Peyer's patch (tissue), 4 donors: ENCODE measurements at regions not wholly inside any gene's neighbourhood (a gene's known extent, or its start where the extent isn't known, plus 50 kb on each side); places are given as distances from the start of the nearest gene placed in this dataset.

Experiments
- POLR2A ChIP-seq, 2 donors: fragments of 450-650 bp; IDR thresholded peaks; one replicate each; pipeline ENCODE4 v1.5.1; 2017; ENCODE audit warnings: antibody characterized with exemption in 2 of 2, mild to moderate bottlenecking in 2 of 2, moderate library complexity in 2 of 2
- TF ChIP-seq, protein P1 (sequence below), 6 experiments: fragments of 450-650 bp in 4 of 6; fragments of 200-600 bp in 2 of 6; sonication (generic) in 1 of 6; IDR thresholded peaks; one replicate each; pipeline ENCODE4 v1.5.1; 2017 to 2019; ENCODE audit warnings: antibody characterized with exemption in 6 of 6, mild to moderate bottlenecking in 3 of 6, moderate library complexity in 1 of 6

DNA sequence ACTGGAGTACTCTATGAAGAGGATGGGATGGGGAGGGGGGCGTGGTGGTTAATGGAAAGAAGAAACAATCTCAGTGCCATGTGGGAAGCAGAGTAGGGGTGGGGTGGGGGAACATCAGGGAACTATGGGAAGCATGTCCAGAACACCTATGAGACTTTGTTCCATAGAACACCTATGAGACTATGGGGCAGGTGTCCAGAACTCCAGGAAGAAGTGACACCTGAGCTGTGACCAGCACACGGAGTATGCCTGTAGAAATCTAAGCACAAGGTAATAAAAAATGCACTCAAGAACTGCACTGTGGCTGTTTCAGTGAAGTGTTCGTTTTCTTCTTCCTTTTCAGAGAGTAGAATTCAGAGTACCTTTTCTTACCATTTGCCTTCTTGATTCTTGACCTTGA, 704.8 kb upstream of the TENM3 start:
- TF ChIP-seq, protein P1, sequence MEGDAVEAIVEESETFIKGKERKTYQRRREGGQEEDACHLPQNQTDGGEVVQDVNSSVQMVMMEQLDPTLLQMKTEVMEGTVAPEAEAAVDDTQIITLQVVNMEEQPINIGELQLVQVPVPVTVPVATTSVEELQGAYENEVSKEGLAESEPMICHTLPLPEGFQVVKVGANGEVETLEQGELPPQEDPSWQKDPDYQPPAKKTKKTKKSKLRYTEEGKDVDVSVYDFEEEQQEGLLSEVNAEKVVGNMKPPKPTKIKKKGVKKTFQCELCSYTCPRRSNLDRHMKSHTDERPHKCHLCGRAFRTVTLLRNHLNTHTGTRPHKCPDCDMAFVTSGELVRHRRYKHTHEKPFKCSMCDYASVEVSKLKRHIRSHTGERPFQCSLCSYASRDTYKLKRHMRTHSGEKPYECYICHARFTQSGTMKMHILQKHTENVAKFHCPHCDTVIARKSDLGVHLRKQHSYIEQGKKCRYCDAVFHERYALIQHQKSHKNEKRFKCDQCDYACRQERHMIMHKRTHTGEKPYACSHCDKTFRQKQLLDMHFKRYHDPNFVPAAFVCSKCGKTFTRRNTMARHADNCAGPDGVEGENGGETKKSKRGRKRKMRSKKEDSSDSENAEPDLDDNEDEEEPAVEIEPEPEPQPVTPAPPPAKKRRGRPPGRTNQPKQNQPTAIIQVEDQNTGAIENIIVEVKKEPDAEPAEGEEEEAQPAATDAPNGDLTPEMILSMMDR (IDR thresholded peaks at IDR 0.05): peak in 1 of 6 experiments; percentile 10
- no peak for TF ChIP-seq POLR2A (IDR thresholded peaks at IDR 0.05)
